T-helper 2 cell treated with Interferon-gamma antibody and Interleukin-4, amounts not matched to agents 100 ng/mL and 5 ng/mL, for 36 hours (primary cell): ENCODE measurements at regions not wholly inside any gene's neighbourhood (a gene's known extent, or its start where the extent isn't known, plus 50 kb on each side); places are given as distances from the start of the nearest gene placed in this dataset.
"Not testable (repeated sequence)": the region's sequence is repeated elsewhere in the genome, so short reads cannot be mapped to it uniquely, and the experiment has no call there.

Experiments
- intact Hi-C: fragments of 100-400 bp; cut with micrococcal nuclease; formaldehyde crosslinking; loops from one replicate; pipeline ENCODE4 v1.15.1; 2023

DNA sequence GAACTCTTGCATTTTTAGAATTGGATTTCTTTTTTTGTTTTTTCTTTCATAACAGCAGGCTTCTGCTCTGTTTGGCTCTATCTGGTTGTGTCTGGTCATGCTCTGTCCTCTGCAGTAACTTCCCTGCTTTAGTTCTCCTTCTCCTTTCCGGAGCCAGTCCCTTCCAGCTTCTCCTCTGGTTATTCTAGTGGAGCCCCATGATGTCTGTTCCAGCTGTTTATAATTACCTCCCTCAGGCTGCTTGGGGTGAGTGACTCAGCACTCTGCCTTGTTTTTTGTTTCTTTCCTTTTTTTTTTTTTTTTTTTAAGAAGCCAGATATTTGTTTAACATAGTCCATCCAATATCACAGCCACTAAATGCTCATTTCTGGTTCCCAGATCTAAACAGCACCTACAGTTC lies 409.6 kb downstream of the MAFB start:
- intact Hi-C loops, result no loop called here

- intact Hi-C loops, result no loop called here
Observed at GRCh38 chr20:40278673-40279072, 410.4 kb downstream of the MAFB start.

- intact Hi-C loops, result no loop called here
Observed at GRCh38 chr20:40276301-40276700, 412.7 kb downstream of the MAFB start.

DNA sequence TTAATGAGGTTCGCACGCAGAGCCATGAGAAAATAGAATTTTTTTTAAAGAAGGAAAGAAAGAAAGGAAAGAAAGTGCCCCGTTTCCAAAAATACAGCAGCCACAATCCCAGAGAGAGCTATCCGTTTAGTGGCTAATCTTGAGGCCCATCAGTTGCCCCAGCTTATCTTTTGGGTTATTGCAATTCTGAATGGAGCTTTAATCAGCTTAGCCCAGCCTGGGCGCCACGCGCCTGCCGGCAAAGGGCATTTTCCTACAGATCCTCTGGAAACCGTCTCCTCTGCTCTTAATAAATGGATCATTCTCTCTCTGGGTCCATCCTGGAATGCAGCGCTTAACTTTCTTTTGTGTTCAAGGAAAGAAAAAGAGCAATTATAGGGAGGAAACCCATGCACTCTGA lies 413.3 kb downstream of the MAFB start:
- intact Hi-C loops, result no loop called here

DNA sequence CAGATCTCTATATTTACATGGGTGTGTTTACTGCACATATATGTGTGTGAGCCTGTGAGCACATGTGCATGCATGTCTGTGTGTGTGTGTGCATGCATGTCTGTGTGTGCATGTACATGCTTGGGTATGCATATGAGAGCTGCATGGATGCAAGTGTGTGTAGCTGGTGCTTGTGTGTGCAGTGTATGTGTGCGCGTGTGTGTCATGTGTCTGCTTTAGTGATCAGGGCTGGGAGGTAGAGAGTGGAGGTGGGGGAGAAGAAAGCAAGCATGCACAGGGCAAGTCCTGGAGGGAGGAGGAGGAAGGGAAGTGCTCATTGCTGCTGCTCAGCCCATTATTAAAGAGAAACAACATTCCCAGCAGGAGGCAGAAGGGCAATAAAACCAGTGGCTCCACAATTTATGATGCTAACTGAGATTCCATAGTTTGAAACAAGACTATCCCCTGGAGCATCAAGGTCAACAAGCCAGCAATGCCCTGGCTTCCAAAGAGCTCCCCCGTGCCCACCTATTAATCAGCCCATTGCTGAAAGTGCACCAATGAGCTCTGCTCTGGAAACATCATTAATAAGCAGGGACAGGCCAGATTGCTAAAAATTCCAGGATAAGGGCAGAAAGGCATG lies 414.0 kb downstream of the MAFB start:
- intact Hi-C loops, result no loop called here

DNA sequence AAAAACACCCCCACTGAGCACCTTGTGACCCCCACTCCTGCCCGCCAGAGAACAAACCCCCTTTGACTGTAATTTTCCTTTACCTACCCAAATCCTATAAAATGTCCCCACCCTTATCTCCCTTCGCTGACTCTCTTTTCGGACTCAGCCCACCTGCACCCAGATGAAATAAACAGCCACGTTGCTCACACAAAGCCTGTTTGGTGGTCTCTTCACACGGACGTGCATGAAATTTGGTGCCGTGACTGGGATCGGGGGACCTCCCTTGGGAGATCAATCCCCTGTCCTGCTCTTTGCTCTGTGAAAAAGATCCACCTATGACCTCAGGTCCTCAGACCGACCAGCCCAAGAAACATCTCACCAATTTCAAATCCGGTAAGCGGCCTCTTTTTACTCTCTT lies 419.8 kb downstream of the MAFB start:
- intact Hi-C loops, result not testable (repeated sequence)

DNA sequence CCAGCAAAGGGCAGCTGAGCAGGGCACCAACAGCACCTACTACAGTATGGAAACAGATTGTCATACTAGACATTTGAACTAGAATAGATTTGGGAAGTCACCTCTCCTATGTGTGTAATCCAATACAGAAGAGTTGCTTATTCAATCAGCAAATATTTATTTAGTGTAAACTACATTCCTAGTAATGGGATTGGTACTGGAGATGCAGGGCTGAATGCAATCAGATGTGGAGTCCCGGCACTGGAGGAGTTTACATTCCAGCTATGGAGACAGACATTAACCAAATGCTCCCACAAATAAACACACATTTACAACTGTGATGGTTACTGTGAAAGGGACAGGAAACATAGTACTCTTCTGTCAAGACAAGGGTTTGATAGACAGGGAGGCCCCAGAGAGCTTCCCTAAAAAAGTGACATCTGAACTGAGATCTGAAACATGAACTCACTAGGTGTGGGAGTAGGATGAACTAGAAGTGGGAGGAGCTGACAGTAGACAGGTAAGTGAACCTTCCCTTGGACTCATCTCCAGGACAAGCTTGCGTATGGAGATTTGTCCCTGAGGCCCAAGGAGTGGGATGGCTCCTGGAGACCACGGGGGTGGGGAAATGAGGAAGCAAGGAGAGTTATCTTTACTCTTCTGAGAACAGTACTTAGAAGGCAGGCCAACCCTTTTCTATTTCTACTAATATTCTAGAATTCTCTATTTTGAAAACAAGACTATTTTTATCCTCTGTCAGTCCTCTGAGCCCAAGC lies 420.5 kb downstream of the MAFB start:
- intact Hi-C loops, result no loop called here

GRCh38 chr20:40265825-40266533 lies 423.1 kb downstream of the MAFB start:
- intact Hi-C loops, result no loop called here

GRCh38 chr20:40262219-40262618 lies 426.8 kb downstream of the MAFB start:
- intact Hi-C loops, result no loop called here

DNA sequence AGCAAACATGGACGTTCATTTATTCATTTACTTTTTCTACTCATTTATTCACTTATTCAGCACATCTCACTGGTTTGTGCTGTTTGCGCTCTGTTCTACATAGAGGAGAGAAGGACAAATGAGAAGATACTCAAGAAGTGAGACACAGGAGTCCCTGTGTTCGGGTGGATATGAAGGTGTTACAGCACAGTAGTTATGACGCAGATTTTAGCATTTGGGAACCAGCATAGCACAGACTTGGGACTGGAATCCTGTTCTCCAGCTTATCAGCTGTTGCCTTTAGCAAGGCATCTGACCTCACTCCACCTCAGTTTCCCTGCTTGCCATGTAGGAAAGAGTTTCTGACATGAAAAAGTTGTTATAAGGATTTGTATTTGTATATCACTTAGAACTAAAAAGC lies 430.1 kb downstream of the MAFB start:
- intact Hi-C loops, result no loop called here

DNA sequence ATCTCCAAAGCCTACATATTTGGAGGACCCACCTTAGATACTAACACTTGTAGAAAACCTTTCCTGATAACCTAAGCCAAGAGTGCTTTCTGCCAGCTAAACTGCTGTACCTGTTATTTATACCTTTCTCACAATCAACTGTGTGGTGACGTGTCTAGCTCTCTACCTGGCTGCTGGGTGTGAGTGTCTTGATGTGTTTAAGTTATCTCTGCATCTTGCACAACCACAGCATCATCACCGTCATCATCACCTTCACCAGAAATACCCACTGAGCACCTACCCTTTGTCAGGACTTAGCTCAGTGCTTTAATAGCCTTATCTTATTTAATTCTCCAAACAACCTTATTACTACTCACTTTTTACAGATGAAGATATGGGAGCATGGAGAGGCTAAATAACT lies 431.3 kb downstream of the MAFB start:
- intact Hi-C loops, result no loop called here

GRCh38 chr20:40255365-40255764 lies 433.7 kb downstream of the MAFB start:
- intact Hi-C loops, result no loop called here

DNA sequence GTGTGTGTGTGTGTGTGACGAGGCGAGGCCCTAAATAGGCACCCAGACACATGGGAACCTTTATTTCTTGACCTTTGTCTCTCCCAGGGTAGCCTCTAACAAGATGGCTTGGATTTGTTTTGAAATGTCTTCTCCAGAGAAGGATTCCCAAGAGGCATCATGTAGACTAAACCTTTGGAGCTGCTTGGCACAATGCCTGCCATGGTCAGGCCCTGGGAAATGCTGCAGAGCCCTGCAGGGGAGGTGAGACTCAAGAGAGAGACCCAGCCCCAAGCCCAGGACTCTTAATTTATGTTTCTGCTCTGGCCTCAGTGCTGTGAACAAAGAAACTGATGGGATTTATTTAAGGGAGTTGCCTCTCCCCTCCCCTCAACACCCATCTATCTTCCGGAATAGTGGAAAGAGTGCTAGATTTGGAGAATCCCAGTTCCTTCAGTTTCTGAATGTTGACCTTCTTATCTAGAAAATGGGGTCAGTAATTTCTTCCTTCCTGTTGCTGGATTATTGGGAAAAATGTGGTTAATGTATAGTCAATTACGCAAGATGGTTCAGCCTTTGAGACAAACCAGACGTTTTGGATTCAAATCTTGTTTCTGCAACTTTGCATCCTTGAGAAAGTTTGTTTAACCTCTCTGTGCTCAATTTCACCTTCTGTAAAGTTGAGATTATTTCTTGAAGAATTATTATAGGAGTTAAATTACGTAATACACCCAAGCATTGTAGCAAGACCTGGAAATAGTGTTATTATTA lies 434.8 kb downstream of the MAFB start:
- intact Hi-C loops, result no loop called here

GRCh38 chr20:40251284-40251932 lies 437.6 kb downstream of the MAFB start:
- intact Hi-C loops, result no loop called here

- intact Hi-C loops, result no loop called here
Observed at GRCh38 chr20:40249805-40250204, 439.2 kb downstream of the MAFB start.

DNA sequence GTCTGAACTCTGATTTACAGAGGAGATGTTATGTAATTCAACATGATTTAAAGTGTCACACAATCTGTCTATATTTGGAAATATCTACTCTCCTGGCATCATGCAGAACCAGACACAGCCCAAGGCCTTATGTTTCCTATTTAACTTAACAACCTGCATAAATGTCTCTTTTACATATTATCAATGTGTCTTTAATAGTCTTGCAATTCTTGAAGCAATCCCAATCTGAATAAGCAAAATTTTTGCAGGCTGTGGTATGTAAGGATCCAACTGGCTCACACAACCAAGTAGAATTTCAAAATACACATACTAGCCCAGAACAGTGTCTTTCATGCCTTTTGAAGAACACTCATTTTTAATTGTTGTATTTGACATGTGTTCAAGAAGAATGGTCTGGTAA lies 443.2 kb downstream of the MAFB start:
- intact Hi-C loops, result no loop called here

DNA sequence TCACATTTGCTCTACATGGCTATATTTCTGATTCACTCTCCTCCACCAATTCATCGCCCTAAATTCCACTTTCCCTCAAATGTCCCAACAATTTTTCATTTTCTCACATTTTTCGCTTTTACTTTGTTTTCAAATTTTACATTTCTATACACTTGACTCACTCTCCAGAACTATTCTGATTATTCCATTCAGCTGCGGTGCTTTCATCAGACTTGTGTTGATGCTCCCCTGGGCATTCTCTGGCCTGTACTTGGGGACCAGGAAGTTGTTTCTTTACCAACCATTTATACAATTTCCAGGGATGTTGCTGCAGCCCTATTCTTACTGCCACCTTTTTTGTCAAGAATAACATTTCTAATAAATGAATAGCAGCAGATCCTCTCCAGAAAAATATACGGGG lies 444.8 kb downstream of the MAFB start:
- intact Hi-C loops, result no loop called here

DNA sequence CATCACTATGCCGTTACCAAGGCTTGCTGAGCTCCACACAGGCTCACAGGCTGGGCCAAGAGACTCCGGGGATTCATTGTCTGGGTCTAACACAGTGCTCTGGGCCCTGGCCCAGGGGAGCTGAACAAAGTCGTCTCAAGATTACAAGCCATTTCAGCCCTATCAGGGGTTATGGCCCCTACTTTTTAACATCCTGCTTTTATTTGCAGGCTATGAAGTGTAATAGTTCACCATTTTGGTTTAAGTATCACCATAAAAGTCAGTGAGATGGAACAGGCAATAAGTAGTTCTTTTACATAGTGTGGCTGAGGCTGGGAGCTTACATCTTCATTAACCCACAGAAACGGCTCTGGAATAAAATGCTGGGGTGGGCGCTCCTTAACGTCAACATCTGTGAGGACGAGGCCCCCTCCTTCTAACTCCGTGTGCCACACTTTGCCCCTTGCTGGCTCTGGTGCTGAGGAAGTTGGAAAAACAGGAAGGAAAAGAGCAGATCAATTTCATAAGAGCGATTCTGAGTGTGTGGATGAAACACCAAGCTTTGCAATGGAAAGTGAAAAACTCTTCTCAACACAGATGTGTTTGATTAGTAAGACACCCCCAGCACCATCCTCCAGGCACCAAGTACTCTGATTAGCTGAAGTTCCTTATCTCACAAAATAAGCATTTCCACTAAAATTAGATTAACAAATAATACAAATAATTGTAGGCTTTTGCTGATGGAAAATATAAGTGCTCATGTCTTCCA lies 447.3 kb downstream of the MAFB start:
- intact Hi-C loops, result no loop called here

DNA sequence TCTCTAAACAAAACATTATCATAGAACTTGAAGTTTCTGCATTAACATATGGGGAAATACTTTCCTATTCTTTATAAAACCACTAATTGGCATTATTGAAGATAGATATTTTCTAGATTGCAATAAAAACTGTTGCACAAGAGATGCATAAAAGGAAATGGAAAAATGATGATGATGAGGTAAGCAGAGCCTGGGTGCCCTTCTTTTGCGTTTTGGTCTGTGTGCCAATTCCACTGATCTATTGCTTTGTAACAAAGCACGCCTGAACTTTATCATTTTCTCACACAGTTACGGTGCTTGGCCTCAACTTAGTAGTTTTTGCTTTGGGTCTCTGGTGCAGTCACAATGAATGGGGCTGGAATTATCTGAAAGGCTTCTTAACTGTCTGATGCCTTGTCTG lies 450.5 kb downstream of the MAFB start:
- intact Hi-C loops, result no loop called here

- intact Hi-C loops, result no loop called here
Observed at GRCh38 chr20:40234593-40234992, 454.4 kb downstream of the MAFB start.

DNA sequence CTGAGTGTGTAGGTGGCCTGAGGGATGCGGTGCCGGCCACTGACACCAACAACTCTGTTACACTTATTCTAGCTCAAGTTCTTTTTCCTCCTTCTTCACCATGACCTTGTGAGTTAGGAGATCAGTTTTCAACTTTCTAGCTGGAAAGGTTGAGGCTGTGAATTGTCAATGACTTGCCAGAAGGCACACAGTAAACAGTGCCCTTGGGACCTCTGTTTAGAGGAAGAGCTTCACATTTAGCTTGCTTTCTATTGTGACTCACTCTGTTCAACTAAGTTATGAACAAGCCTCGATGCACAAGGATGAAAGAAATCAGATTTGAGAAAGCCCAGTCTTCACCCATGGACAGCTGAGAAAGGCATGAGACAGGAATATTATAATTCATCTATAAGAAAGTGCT lies 455.6 kb downstream of the MAFB start:
- intact Hi-C loops, result no loop called here
